ENCODE measurements at regions not wholly inside any gene's neighbourhood (a gene's known extent, or its start where the extent isn't known, plus 50 kb on each side); places are given as distances from the start of the nearest gene placed in this dataset.
A peak's percentile ranks its signal among the peaks of the same experiment; 100 is the strongest.

DNA sequence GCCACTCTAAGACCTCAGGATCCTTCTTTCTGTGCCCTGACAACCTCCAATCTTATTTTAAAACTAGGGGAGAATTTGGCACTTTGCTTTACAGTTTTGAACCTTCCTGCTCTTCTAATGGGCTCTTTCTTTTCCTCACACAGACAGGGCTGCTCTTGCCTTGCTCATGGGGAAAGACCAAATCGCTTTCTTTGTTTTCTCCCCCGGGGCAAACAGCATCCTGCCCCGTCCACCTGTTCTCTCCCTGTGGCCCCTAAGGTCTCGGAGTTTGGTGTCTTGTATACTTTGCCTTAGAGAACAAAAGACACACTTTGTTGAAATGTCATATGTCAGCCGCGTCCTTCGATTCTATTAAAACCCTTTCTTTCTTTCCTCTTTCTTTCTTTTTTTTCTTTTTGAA, 306.7 kb upstream of the SALL1 start:
- WGBS (ENCODE audit: low lambda C conversion rate, missing lambda C conversion rate): 73% methylated on average over 7 of the region's 7 CpGs
- TF ChIP-seq CTCF (IDR thresholded peaks at IDR 0.05; ENCODE audit: poor library complexity) (no peak), EZH2phosphoT487 (IDR thresholded peaks at IDR 0.05; ENCODE audit: low read depth, severe bottlenecking, unreplicated experiment) (no peak), EZH2 (IDR thresholded peaks at IDR 0.05; ENCODE audit: borderline replicate concordance) (no peak)
- no peak overlapping the region for H3K27ac ChIP-seq
- H3K79me2 ChIP-seq: no peaks in the 10 kb centered on the region
- no peaks in the 10 kb centered on the region for H3K9me3 ChIP-seq (ENCODE audit: low read depth)
- no peak overlapping the region for H3K4me3 ChIP-seq
- H3K36me3 ChIP-seq (replicated peaks; ENCODE audit: insufficient read depth, low read depth): no peaks in the 10 kb centered on the region
- no peaks in the 10 kb centered on the region for H3K4me1 ChIP-seq (ENCODE audit: insufficient read depth)
- no peak overlapping the region for H2AFZ ChIP-seq
- H3K27me3 ChIP-seq: no peaks in the 10 kb centered on the region
- no peak for DNase-seq (ENCODE audit: low spot score)
- no peaks in the 10 kb centered on the region for H4K20me1 ChIP-seq (ENCODE audit: insufficient read depth, poor library complexity, severe bottlenecking)
- no peak overlapping the region for H3K4me2 ChIP-seq
- H3K9me2 ChIP-seq (replicated peaks; ENCODE audit: insufficient read depth): no peaks in the 10 kb centered on the region

DNA sequence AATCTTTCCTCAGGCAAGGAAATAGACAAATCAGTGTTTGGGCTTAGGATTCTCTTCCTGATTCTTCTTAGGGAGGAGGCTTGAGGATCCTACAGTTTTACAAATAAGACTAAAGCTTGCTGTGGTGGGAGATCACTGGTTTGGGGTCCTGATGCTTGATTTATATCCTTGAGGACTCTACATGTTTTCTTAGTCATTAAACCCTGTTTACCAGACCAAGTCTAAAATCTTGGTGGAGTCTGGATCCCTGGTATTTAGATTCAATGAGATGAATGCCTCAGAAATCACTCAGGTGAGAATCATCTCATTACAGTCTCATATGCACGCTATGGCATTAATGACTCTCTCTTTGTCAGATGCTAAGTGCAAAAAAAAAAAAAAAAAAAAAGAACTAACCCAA, 304.3 kb upstream of the SALL1 start:
- H3K9me2 ChIP-seq (replicated peaks; ENCODE audit: insufficient read depth): no peaks in the 10 kb centered on the region
- no peak overlapping the region for H3K27ac ChIP-seq
- TF ChIP-seq EZH2phosphoT487 (IDR thresholded peaks at IDR 0.05; ENCODE audit: low read depth, severe bottlenecking, unreplicated experiment): no peak
- TF ChIP-seq EZH2 (IDR thresholded peaks at IDR 0.05; ENCODE audit: borderline replicate concordance): no peak
- no peak overlapping the region for H3K4me3 ChIP-seq
- H2AFZ ChIP-seq: no peak overlapping the region
- H3K9me3 ChIP-seq (ENCODE audit: low read depth): no peaks in the 10 kb centered on the region
- peaks cover 3% of the 10 kb centered on the region for H3K4me1 ChIP-seq (ENCODE audit: insufficient read depth)
- WGBS (ENCODE audit: low lambda C conversion rate, missing lambda C conversion rate): 95% methylated on average over 1 of the region's 1 CpG
- H3K36me3 ChIP-seq (replicated peaks; ENCODE audit: insufficient read depth, low read depth): no peaks in the 10 kb centered on the region
- no peak for DNase-seq (ENCODE audit: low spot score)
- no peak overlapping the region for H3K4me2 ChIP-seq
- no peaks in the 10 kb centered on the region for H3K27me3 ChIP-seq
- H3K79me2 ChIP-seq: no peaks in the 10 kb centered on the region
- no peaks in the 10 kb centered on the region for H4K20me1 ChIP-seq (ENCODE audit: insufficient read depth, poor library complexity, severe bottlenecking)

GRCh38 chr16:51453251-51453650, 302.2 kb upstream of the SALL1 start:
- no peak for TF ChIP-seq EZH2 (IDR thresholded peaks at IDR 0.05; ENCODE audit: borderline replicate concordance)
- no peak for TF ChIP-seq EZH2phosphoT487 (IDR thresholded peaks at IDR 0.05; ENCODE audit: low read depth, severe bottlenecking, unreplicated experiment)
- no peak for TF ChIP-seq CTCF (IDR thresholded peaks at IDR 0.05; ENCODE audit: poor library complexity)
- no peak overlapping the region for H2AFZ ChIP-seq
- WGBS (ENCODE audit: low lambda C conversion rate, missing lambda C conversion rate): 100% methylated on average over 1 of the region's 1 CpG

DNA sequence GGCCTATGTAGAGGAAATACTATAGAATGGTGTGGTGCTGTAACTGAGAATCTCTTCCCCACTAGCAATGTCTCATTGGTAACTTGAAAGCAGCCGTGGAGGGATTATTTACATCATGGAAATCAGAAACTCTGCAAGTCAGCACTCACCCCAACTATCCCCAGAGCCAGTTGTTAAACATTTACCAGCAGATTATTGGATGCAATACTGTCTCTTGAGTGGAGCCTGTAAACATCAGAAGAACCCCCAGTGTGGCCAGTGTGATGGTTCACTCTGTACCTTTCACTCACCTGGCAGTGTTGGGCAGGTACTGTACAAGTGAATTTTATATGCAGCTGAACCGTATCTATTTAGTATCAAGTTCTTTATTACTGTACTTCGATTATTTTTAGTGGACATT, 299.8 kb upstream of the SALL1 start:
- Histone ChIP-seq H3K27me3 (no peaks in the 10 kb centered on the region), H3K79me2 (no peaks in the 10 kb centered on the region), H3K27ac (peak overlapping the region; percentile 0), H3K36me3 (replicated peaks; ENCODE audit: insufficient read depth, low read depth) (no peaks in the 10 kb centered on the region), H2AFZ (no peak overlapping the region), H3K4me1 (ENCODE audit: insufficient read depth) (peaks cover 9% of the 10 kb centered on the region), H3K4me3 (no peak overlapping the region), H3K4me2 (no peak overlapping the region), H3K9me2 (replicated peaks; ENCODE audit: insufficient read depth) (no peaks in the 10 kb centered on the region), H4K20me1 (ENCODE audit: insufficient read depth, poor library complexity, severe bottlenecking) (no peaks in the 10 kb centered on the region), H3K9me3 (ENCODE audit: low read depth) (no peaks in the 10 kb centered on the region)
- no peak for TF ChIP-seq EZH2phosphoT487 (IDR thresholded peaks at IDR 0.05; ENCODE audit: low read depth, severe bottlenecking, unreplicated experiment)
- no peak for TF ChIP-seq CTCF (IDR thresholded peaks at IDR 0.05; ENCODE audit: poor library complexity)
- TF ChIP-seq EZH2 (IDR thresholded peaks at IDR 0.05; ENCODE audit: borderline replicate concordance): no peak
- peak; percentile 44 for DNase-seq (ENCODE audit: low spot score)
- WGBS (ENCODE audit: low lambda C conversion rate, missing lambda C conversion rate): 58% methylated on average over 3 of the region's 3 CpGs

More at GRCh38 chr16:51453251-51453650, 302.2 kb upstream of the SALL1 start:
- Histone ChIP-seq H3K27ac (no peak overlapping the region), H3K4me3 (no peak overlapping the region), H3K27me3 (no peaks in the 10 kb centered on the region), H3K9me2 (replicated peaks; ENCODE audit: insufficient read depth) (no peaks in the 10 kb centered on the region), H3K9me3 (ENCODE audit: low read depth) (no peaks in the 10 kb centered on the region), H3K36me3 (replicated peaks; ENCODE audit: insufficient read depth, low read depth) (no peaks in the 10 kb centered on the region), H3K79me2 (no peaks in the 10 kb centered on the region), H3K4me1 (ENCODE audit: insufficient read depth) (peaks cover 9% of the 10 kb centered on the region), H4K20me1 (ENCODE audit: insufficient read depth, poor library complexity, severe bottlenecking) (no peaks in the 10 kb centered on the region), H3K4me2 (no peak overlapping the region)
- no peak for DNase-seq (ENCODE audit: low spot score)
